Mucosa of descending colon (tissue), 3 donors: ENCODE measurements at regions not wholly inside any gene's neighbourhood (a gene's known extent, or its start where the extent isn't known, plus 50 kb on each side); places are given as distances from the start of the nearest gene placed in this dataset.
"Not testable (repeated sequence)": the region's sequence is repeated elsewhere in the genome, so short reads cannot be mapped to it uniquely, and the experiment has no call there.

Experiments used
- ATAC-seq: fragments of 200-7000 bp; cut with Tn5 transposase; one replicate; pipeline ENCODE4 v1.9.1; 2020; ENCODE audit warnings: mild to moderate bottlenecking, moderate library complexity
- DNase-seq, 3 donors: peaks; one replicate each; pipeline ENCODE4 v3.0.0-alpha.2; 2020
- H3K36me3 ChIP-seq: fragments of 200-600 bp; one replicate; pipeline ENCODE4 v1.8.0; 2021; ENCODE audit warnings: low read depth, mild to moderate bottlenecking
- H3K4me1 ChIP-seq: fragments of 200-600 bp; one replicate; pipeline ENCODE4 v1.8.0; 2021; ENCODE audit warnings: low read depth, mild to moderate bottlenecking
- H3K4me3 ChIP-seq: fragments of 200-600 bp; one replicate; pipeline ENCODE4 v1.8.0; 2021; ENCODE audit warnings: mild to moderate bottlenecking
- H3K9me3 ChIP-seq: fragments of 200-600 bp; one replicate; pipeline ENCODE4 v1.8.0; 2021; ENCODE audit warnings: mild to moderate bottlenecking
- intact Hi-C, 2 donors: fragments of 100-400 bp; cut with DNase I in 1 of 2; cut with micrococcal nuclease in 1 of 2; formaldehyde crosslinking; loops; one replicate each; pipeline versions ENCODE4 v1.11.0 to v1.11.1; 2022; cut with DNase I, micrococcal nuclease
- TF ChIP-seq, protein P1 (sequence below): fragments of 200-600 bp; IDR thresholded peaks from one replicate; pipeline ENCODE4 v1.8.0; 2022; ENCODE audit warnings: antibody characterized with exemption, mild to moderate bottlenecking
- donor health status: DM: no; HTN: no; CAD: no; lungs with moderate emphysema.
- donor health status: DM: no; HTN: no; CAD: no.
- donor health status: DM: no; HTN: yes; CAD: no.

DNA sequence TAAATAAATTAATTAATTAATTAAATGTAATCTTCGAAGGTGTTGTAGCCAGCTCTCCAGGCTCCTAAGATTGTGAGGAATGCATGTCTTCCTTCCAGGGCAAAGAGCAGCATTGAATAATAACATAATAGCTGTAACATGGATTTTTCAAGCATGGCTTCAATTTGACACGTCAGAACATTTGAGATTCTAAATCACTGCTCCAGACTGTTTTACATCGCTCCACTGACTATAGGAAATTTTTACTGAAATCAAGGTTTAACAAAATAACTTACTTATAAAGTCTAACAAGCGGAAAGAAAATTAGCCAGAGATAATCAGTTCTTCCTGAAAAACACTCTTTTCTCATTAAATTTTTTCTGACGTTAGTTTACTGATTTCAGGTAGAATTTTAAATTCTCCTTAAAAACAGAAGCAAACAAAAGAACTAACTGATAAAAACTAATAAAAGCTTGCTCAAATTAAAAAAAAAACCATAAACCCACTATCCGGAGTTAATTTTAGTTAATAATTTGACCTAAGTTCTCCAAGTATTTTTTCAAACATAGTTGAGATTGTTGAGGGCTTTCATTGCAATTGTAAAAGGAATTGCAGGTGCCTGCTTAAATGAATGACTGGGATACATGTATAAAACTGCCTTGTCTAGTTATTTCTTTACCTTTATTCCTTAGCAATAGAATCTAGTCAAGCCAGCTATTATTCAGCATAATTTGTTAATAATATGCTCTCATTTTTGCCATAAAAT lies 51.2 kb upstream of the SGCE start:
- DNase-seq: no peak
- ATAC-seq: no peak
- Histone ChIP-seq H3K4me3 (no peak overlapping the region), H3K9me3 (no peaks in the 10 kb centered on the region), H3K36me3 (no peaks in the 10 kb centered on the region), H3K4me1 (no peaks in the 10 kb centered on the region)
- TF ChIP-seq, protein P1, sequence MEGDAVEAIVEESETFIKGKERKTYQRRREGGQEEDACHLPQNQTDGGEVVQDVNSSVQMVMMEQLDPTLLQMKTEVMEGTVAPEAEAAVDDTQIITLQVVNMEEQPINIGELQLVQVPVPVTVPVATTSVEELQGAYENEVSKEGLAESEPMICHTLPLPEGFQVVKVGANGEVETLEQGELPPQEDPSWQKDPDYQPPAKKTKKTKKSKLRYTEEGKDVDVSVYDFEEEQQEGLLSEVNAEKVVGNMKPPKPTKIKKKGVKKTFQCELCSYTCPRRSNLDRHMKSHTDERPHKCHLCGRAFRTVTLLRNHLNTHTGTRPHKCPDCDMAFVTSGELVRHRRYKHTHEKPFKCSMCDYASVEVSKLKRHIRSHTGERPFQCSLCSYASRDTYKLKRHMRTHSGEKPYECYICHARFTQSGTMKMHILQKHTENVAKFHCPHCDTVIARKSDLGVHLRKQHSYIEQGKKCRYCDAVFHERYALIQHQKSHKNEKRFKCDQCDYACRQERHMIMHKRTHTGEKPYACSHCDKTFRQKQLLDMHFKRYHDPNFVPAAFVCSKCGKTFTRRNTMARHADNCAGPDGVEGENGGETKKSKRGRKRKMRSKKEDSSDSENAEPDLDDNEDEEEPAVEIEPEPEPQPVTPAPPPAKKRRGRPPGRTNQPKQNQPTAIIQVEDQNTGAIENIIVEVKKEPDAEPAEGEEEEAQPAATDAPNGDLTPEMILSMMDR: no peak
- intact Hi-C loops: no loop called here

DNA sequence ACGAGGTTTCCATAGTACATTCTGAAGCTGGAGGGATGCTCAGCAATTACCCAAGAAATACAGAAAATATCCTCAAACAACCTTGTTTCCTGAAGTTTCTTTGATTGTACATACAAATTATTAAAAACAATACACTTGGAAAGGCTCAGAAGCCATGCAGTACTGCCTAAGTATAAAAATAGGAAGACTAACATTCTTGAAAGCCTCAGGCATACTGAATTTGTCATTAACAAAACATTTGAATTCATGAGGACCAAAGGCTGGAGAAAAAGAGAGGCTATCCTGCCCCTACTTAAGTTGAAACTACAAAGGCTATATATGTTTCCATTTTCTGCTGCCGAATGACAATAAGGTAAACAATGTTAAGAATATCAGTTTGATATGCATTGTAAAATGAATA lies 54.3 kb upstream of the SGCE start:
- TF ChIP-seq, protein P1: no peak
- Histone ChIP-seq H3K4me1 (no peaks in the 10 kb centered on the region), H3K4me3 (no peak overlapping the region), H3K36me3 (no peaks in the 10 kb centered on the region), H3K9me3 (no peaks in the 10 kb centered on the region)
- intact Hi-C loops: no loop called here
- DNase-seq (no peak), ATAC-seq (no peak)

DNA sequence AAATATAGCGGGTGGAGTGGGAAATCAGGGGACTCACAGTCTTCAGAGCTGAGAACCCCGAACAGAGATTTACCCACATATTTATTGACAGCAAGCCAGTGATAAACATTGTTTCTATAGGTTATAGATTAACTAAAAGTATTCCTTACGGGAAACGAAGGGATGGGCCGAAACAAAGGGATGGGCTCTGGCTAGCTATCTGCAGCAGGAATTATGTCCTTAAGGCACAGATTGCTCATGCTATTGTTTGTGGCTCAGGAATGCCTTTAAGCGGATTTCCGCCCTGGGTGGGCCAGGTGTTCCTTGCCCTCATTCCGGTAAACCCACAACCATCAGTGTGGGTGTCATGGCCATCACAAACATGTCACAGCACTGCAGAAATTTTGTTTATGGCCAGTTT lies 66.4 kb upstream of the SGCE start:
- DNase-seq, H3K4me3 ChIP-seq, H3K36me3 ChIP-seq, H3K9me3 ChIP-seq, ATAC-seq, intact Hi-C loops, H3K4me1 ChIP-seq: not testable (repeated sequence)

DNA sequence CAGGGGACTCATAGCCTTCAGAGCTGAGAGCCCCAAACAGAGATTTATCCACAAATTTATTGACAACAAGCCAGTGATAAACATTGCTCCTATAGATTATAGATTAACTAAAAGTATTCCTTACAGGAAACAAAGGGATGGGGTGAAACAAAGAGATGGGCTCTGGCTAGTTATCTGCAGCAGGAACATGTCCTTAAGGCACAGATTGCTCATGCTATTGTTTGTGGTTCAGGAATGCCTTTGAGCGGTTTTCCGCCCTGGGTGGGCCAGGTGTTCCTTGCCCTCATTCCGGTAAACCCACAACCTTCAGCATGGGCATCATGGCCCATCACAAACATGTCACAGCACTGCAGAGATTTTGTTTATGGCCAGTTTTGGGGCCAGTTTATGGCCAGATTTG lies 73.0 kb upstream of the SGCE start:
- H3K4me1 ChIP-seq, H3K9me3 ChIP-seq, intact Hi-C loops, ATAC-seq, H3K36me3 ChIP-seq, DNase-seq, H3K4me3 ChIP-seq: not testable (repeated sequence)

DNA sequence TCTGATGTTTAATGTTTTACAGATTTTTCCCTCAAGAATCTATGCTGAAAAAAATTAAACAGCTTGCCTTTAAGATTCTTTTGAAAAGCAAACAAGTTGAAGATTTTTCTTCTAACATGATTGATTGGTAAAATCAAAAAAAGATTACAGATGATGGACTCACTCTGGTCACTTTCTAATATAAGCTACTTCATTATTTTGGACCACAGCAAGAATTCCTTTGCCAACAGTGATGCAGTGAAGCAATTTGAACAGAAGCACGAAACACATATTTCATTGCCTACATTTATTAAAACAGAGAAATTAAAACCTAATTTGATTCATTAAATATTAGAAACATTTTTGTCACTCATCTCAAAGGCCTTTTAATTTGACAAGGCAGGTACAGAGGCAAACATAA lies 82.1 kb upstream of the SGCE start:
- Histone ChIP-seq H3K36me3 (no peaks in the 10 kb centered on the region), H3K4me1 (no peaks in the 10 kb centered on the region), H3K4me3 (no peak overlapping the region), H3K9me3 (no peaks in the 10 kb centered on the region)
- intact Hi-C loops: no loop called here
- TF ChIP-seq, protein P1: no peak
- ATAC-seq: no peak
- no peak for DNase-seq

DNA sequence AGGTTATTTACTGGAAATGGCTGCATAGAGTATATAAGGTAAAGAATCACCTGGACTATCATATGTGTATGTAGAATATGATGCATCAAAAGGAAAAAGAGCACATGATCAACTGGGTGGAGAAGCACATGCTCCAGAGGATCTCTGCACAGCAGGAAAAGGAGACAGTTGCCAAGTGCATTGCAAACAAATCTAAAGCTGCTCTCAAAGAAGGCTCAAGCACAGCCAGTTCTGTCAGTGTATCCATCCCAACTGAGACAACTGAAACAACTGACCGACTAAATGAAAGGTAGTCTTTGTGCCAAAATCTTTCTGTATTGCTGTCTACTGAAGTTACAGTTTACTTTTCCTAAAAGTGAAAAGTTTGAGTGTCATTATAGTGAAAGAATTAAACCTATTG lies 83.2 kb upstream of the SGCE start:
- no peak for DNase-seq
- TF ChIP-seq, protein P1: no peak
- intact Hi-C loops: no loop called here

DNA sequence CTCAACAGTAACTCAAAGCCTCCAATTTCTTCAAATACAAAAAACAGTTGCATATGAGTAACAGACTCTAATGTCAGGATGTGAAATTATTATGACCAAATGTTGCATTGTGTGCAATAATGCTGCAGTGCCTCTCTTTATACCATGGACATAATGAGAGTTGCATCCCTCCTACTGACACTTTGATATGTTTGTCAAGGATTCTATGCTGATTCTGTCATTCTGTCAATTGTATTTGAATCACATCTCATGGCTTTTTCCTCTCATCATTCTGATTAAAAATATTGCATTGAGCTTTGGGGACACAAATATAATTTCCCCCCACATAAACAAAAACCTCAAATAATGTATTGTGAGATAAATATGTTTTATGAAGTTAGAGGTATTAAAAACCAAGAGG lies 84.6 kb upstream of the SGCE start:
- Histone ChIP-seq H3K4me1 (no peaks in the 10 kb centered on the region), H3K36me3 (no peaks in the 10 kb centered on the region), H3K4me3 (no peak overlapping the region), H3K9me3 (no peaks in the 10 kb centered on the region)
- intact Hi-C loops: no loop called here
- DNase-seq (no peak), ATAC-seq (no peak)
- TF ChIP-seq, protein P1: no peak

More for the DNA sequence above, 83.2 kb upstream of the SGCE start:
- H3K9me3 ChIP-seq: no peaks in the 10 kb centered on the region
- no peaks in the 10 kb centered on the region for H3K36me3 ChIP-seq
- no peak overlapping the region for H3K4me3 ChIP-seq
- ATAC-seq: no peak
- H3K4me1 ChIP-seq: no peaks in the 10 kb centered on the region
